Calu3 (cell line): ENCODE measurements at regions not wholly inside any gene's neighbourhood (a gene's known extent, or its start where the extent isn't known, plus 50 kb on each side); places are given as distances from the start of the nearest gene placed in this dataset.

Experiments
- BruUV-seq: library from RNA; stranded (reverse); fragments of 400-500 nt; replicated peaks from 2 replicates; lab custom pipeline; 2021; lab: Mats Ljungman, UMichigan
- CTCF ChIA-PET: fragments of 300-600 bp; sonication (Branson Sonifier 250); formaldehyde crosslinking; loops from one replicate; lab custom pipeline; 2022; ENCODE audit warnings: antibody characterized with exemption; lab: Charles Lee
- DNase-seq: peaks from one replicate; pipeline ENCODE4 v3.0.0; 2022
- H3K27ac Mint-ChIP-seq: one replicate; pipeline ENCODE4 v1.8.0; 2022; ENCODE audit warnings: mixed read lengths; ENCODE audit not compliant: unreplicated experiment
- H3K27me3 Mint-ChIP-seq: one replicate; pipeline ENCODE4 v1.8.0; 2022; ENCODE audit warnings: mixed read lengths; ENCODE audit not compliant: unreplicated experiment
- H3K36me3 Mint-ChIP-seq: one replicate; pipeline ENCODE4 v1.8.0; 2022; ENCODE audit warnings: mild to moderate bottlenecking, moderate library complexity, mixed read lengths; ENCODE audit not compliant: insufficient read depth, unreplicated experiment
- H3K4me1 Mint-ChIP-seq: one replicate; pipeline ENCODE4 v1.8.0; 2022; ENCODE audit warnings: mild to moderate bottlenecking, low read depth, mixed read lengths; ENCODE audit not compliant: unreplicated experiment
- H3K4me3 Mint-ChIP-seq: one replicate; pipeline ENCODE4 v1.8.0; 2022; ENCODE audit warnings: mild to moderate bottlenecking, low read depth, moderate library complexity, mixed read lengths; ENCODE audit not compliant: unreplicated experiment
- H3K9me3 Mint-ChIP-seq: one replicate; pipeline ENCODE4 v1.8.0; 2022; ENCODE audit warnings: low read depth, mixed read lengths; ENCODE audit not compliant: unreplicated experiment
- CTCF ChIP-seq: fragments of 200-600 bp; IDR thresholded peaks from one replicate; pipeline ENCODE4 v1.8.0; 2022; ENCODE audit warnings: antibody characterized with exemption; ENCODE audit not compliant: unreplicated experiment
- intact Hi-C: fragments of 100-400 bp; cut with micrococcal nuclease; formaldehyde crosslinking; loops from one replicate; pipeline ENCODE4 v1.10.0; 2022; ENCODE audit not compliant: unreplicated experiment

DNA sequence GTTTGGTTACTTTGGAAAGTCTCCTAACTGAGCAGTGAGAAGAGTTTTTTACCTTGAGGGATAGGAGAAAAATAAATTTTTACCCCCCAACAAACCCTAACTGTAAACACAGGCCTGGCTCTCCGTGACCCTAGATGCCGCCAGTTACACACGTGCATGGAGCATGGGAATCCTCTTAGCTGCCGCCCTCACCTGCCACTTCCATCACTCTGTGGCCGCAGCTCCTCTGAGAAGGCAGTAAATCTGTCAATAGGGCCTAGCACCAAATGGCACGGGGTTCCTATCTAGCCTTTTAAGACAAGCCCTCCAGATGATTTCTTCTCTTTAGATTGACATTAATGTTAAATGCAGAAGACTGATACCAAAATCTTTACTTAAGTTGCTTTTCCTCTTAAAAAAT, 330.3 kb upstream of the FAM241A start:
- H3K4me3 Mint-ChIP-seq = no peak overlapping the region
- no peak overlapping the region for H3K27ac Mint-ChIP-seq
- no TSS peak for BruUV-seq
- H3K36me3 Mint-ChIP-seq = no peaks in the 10 kb centered on the region
- TF ChIP-seq CTCF = no peak
- no peak for DNase-seq
- H3K4me1 Mint-ChIP-seq = no peaks in the 10 kb centered on the region
- H3K9me3 Mint-ChIP-seq = no peaks in the 10 kb centered on the region
- intact Hi-C loops = no loop called here
- CTCF ChIA-PET = no interaction called here
- no peaks in the 10 kb centered on the region for H3K27me3 Mint-ChIP-seq

DNA sequence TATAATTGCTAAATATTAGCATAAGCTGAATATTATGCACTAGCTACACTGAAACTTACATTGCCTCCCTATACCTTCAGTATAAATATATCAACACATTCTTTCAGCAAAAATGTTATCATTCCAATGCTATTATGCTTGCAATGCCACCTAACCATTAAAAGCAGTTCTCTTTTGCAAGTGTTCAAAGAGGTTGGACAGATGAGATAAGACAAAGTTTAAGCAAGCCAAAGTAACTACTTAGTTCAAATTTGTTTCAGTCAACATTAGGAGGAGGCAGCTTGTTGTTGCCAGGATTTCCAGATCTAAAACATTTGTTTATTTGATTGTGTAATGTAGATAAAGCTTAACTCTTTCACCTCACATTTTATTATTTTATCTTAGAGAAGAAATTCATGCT, 323.9 kb upstream of the FAM241A start:
- no peak for TF ChIP-seq CTCF

DNA sequence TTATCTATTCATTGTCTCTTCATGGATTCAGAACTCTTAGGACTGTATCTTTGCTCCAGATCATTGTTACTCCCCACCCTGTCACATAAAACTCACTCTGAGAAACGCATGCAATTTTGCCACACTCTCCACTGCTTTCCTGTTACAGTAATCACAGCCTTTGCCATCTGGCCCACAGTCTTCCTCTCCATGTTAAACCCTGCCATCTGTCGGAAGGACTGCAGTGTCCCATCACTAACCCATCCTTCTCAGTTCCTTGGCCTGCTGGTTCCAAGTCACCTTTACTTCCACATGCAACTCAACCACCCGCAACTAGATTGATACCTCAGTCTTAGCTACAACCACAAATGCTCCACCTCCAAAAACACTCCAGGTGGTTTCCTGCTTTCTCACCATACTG, 308.7 kb upstream of the FAM241A start:
- no peak for DNase-seq
- Mint-ChIP-seq H3K27ac (no peak overlapping the region), H3K4me3 (no peak overlapping the region), H3K36me3 (no peaks in the 10 kb centered on the region), H3K4me1 (peaks cover 9% of the 10 kb centered on the region), H3K27me3 (no peaks in the 10 kb centered on the region), H3K9me3 (no peaks in the 10 kb centered on the region)
- intact Hi-C loops = no loop called here
- CTCF ChIA-PET = no interaction called here
- no TSS peak for BruUV-seq
- no peak for TF ChIP-seq CTCF

More for the DNA sequence above, 323.9 kb upstream of the FAM241A start:
- no TSS peak for BruUV-seq
- H3K27ac Mint-ChIP-seq = no peak overlapping the region
- intact Hi-C loops = no loop called here
- no peaks in the 10 kb centered on the region for H3K27me3 Mint-ChIP-seq
- CTCF ChIA-PET = no interaction called here
- H3K9me3 Mint-ChIP-seq = no peaks in the 10 kb centered on the region
- H3K4me1 Mint-ChIP-seq = no peaks in the 10 kb centered on the region
- no peaks in the 10 kb centered on the region for H3K36me3 Mint-ChIP-seq
- DNase-seq = no peak
- no peak overlapping the region for H3K4me3 Mint-ChIP-seq

- Mint-ChIP-seq H3K27me3 (no peaks in the 10 kb centered on the region), H3K27ac (no peak overlapping the region), H3K4me1 (peaks cover 9% of the 10 kb centered on the region), H3K36me3 (no peaks in the 10 kb centered on the region), H3K4me3 (no peak overlapping the region), H3K9me3 (no peaks in the 10 kb centered on the region)
- intact Hi-C loops = no loop called here
- DNase-seq = no peak
- no peak for TF ChIP-seq CTCF
- no TSS peak for BruUV-seq
- CTCF ChIA-PET = no interaction called here
Observed at GRCh38 chr4:111837761-111838160, 307.5 kb upstream of the FAM241A start.
